Activated CD8-positive, alpha-beta memory T cell treated with anti-CD3 and anti-CD28 coated beads, Interleukin-2, amount 50 U/mL, for 1 hour (primary cell): ENCODE measurements at regions not wholly inside any gene's neighbourhood (a gene's known extent, or its start where the extent isn't known, plus 50 kb on each side); places are given as distances from the start of the nearest gene placed in this dataset.
"Not testable (repeated sequence)": the region's sequence is repeated elsewhere in the genome, so short reads cannot be mapped to it uniquely, and the experiment has no call there.

ENCODE experiments used
- DNase-seq: peaks from one replicate; pipeline ENCODE4 v3.0.0-alpha.2; 2020; ENCODE audit errors: extremely low read depth

DNA sequence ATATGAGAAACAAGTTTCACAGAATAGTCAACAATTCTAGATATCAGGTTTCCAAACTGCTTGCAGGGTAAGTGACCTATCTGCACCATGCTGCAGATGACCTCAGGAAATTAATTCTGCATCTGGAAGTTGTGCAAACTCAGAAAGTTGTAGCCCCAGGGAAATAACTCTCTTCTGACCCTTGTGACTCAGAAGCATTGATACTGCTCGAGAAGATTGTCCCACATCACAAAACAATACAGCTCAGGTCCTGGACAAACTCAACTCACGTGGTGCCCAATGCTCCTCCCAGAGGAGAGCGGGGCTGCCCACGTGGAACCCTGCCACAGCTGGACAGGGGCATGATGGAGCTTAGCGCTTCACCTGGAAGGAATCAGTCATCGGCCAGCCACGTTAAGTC, 221.9 kb upstream of the LRRC61 start:
- DNase-seq = not testable (repeated sequence)

DNA sequence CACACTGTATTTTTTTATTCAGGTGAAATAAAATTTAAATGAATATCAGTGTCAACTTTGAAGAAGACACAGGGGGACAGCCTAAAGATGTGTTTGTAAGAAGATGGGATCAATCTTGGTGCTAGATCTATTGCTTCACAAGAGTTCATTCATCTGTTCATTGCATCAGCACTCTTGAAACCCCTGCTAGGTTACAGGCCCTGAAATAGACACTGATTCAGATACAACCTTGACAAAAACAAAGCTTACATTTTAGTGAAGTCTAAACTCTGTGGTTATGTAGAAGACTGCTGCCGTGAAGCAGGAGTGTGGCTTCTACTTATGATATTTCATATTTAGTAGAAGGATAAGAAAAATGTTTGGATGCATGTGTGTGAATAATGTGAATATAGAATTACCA, 215.9 kb upstream of the LRRC61 start:
- not testable (repeated sequence) for DNase-seq

DNA sequence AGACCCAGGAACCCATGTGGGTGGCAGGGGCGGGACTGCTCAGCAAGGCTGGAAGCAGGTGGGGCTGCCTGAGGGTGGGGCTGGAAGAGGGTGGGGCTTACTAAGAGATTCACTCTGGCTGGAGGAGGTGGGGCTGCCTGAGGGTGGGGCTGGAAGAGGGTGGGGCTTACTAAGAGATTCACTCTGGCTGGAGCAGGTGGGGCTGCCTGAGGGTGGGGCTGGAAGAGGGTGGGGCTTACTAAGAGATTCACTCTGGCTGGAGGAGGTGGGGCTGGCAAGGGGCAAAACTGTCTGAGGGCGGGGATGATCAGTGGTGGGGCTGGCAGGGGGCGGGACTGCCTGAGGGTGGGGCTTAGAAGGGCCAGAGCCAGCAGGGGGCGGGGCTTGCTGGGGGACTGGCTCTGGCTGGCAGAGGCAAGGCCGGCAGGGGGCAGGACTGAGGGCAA, 212.8 kb upstream of the LRRC61 start:
- DNase-seq = not testable (repeated sequence)

DNA sequence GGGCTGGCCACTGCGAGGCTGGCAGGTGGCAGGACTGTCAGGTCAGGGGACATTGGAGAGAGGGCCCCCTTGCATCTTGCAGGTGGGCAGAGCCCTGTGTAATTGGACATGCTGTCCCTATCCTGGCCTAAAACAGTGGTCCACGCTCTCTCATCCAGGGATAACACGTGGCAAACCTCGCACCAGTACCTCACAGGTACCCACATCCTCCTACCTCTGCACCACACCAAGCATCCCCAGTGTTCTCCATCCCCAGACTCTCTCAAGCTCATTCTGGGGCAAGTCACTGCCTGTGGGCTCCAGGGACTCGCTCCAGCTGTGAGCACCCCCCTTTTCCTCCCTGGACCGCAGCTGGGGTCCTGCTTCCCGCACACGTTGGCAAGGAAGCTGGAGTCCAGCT, 212.3 kb upstream of the LRRC61 start:
- not testable (repeated sequence) for DNase-seq

DNA sequence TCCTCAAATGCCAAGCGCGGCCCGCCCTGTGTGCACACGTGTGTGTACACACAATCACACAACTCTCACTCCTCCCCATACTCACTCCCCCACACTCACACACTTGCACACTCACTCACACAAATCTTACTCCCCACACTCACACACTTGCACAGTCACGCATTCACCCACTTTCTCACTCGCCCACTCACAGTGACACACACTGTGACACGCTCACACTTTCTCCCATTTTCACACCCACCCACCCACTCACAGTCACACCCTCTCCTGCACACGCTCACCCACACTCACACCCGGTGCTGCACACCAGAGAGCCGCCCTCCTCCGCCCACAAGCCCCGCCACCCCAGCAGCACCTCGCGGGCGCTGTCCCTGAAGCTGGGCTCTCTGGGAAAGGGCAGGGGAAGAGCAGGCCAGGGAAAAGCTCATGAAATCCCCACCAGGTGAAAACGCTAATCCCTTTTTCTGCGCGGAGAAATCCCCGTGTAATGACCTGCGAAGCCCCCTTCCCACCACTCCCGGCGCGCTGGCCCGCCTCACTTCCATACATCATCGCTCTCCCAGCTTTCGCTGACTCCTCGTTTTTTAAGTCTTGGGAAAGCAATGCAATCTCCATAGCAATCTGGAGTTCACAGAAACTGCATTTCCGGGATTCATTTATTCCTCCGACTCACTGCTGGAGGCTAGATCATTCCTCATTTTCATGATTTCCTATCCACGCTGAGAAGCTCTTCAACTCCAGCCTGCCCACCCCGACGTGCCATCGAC, 211.6 kb upstream of the LRRC61 start:
- not testable (repeated sequence) for DNase-seq

DNA sequence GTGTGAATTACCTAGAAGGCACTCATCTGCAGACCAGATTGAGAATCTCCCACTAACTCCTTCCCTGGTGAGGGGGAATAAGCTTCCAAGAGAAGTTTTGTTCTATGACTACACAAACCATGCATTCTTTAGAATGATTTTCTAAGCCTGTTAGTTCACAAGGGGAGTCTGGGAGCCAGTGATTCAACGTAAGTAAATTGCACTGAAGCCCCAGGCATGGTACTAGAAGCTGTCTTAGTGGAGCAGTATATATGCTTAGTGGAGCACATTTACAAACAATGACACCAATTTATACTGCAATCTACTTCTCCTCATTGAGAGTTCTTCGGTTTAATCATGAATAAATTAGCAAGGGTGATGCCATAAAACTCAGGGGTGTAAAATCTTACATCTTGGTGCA, 209.9 kb upstream of the LRRC61 start:
- DNase-seq = not testable (repeated sequence)

DNA sequence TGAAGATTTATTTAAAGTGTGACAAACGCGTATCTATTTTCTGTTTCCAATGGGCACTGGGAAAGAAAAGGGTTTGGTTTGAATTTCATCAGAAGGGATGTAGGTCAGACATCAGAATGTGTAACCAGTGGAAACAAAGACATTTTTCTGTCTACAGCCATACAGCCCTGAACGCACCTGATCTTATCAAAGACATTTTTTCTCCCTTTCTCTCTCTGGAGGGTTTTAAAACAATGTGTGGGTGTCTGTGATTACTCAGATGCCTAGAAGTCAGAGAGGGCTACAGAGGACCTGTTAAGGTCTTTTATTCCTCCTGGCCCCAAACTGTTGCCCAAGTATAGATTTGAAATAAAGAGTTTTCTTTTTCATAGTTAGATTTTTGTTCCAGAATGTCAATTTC, 208.6 kb upstream of the LRRC61 start:
- not testable (repeated sequence) for DNase-seq

DNA sequence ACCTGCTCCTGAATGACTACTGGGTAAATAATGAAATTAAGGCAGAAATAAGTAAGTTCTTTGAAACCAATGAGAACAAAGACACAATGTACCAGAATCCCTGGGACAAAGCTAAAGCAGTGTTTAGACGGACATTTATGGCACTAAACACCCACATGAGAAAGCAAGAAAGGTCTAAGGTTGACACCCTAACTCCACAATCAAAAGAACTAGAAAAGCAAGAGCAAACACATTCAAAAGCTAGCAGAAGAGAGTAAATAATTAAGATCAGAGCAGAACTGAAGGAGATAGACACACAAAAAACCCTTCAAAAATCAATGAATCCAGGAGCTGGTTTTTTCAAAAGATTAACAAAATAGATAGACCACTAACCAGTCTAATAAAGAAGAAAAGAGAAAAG, 203.2 kb upstream of the LRRC61 start:
- not testable (repeated sequence) for DNase-seq

DNA sequence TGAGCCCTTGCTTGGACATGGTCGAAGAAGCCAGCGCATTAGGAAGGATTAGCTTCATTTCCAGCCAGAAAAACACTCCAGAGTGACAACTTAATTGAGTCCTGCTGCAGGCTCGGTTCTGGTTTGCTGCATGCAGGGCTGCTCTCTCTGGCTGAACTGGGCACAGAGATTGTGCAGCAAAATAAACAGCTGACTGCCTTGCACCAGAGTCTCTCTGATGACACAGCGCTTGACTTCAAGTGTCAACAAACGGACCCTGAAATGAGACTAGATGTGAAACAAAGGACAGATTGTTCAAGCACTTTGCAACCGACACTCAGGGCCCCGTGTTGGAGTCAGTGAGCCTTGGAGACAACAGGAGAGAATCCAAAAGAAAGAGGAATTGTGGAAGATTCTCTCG, 197.3 kb upstream of the LRRC61 start:
- not testable (repeated sequence) for DNase-seq

DNA sequence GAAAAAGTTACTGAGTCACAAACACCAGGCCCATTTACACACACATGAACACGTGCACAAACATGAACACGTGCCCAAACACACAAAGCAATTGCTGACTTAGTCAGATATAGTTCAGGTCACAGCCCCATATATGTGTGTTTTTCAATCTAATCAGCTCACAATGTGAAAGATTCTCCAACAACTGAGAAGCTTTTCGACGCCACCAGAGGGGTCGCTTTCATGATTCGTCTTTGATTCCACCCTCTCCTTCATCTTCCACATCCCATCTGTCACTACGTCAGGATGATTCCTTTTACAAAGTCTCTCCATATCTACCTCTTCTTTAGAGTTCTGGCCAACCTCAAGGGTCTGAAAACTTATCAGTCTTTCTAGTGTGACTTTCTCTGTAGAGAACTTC, 188.7 kb upstream of the LRRC61 start:
- not testable (repeated sequence) for DNase-seq

DNA sequence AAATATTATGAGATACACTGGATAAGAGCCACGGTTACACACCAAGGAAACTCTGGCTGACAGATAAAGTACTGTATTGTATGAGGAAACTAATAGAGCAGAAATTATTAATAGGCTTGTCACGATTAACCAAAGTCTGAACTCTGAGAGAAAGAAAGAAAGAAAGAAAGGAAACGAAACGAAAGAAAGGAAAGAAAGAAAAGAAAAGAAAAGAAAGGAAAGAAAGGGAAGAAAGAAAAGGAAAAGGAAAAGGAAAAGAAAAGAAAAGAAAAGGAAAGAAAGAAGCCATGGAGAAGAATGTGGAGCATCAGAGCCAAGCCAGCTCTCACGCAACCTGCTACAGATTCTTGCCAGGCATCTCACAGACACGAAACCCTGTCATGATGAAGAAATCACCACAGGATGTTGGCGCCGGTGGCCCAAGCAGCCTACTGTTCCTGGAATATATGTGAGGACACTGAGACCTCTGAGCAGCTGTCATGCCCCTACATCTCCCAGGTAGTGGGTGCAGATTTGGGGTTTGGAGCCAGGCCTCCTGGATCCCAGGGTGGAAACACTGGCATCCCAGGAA, 187.4 kb upstream of the LRRC61 start:
- not testable (repeated sequence) for DNase-seq

DNA sequence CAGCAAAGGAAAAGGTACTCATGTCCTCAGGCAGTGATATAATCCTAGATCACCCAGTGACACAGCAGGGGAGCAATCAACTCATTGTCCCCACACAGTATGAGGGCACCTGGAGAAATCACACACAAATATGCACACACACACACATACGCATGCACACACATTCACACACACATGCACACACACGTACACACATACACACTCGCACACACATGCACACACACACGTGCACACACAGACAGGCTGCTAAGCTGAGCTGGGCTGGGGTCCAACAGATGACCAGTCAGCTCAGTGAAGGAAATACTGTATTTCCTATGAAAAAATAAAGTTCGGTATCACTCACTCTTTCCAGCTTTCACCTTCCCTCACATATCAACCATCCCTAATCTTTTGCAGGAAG, 183.3 kb upstream of the LRRC61 start:
- not testable (repeated sequence) for DNase-seq

DNA sequence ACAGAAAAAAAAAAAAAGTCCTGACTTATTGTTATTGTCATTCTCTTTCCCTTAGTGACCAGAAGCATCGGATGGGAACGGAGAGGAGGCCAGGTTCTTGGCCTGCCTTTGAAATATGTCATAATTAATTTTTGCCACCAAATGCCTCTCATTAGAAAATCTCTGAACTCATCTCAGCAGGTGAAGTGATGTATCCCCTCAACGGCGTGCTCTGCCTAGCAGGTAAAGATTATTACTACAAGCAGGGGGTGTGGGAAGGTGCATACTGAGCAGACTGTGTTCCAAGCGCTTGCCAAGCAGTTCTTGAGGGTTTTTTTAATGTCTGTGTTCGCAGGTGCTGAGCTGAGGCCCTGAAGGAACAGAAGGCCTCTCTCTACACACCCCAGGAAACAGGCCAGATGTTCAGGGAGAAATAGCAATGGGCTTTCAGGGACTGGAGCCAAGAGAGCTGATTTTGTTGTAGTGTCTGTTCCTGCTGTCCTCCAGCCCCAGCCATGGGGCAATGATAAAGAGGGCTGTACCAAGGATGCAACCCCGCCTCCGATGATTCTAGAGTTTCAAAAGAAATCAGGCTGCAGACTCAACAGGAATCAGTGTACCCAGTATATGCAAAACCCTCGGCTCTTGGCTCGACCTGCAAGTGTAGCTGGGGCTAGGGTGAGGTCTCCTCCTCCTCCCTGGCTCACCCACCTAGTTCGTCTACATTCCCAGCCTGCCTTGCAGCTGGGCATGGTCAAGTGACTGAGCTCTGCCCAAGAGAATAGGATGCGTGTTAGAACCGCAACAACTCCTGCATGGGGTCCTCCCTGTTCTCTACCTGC, 181.4 kb upstream of the LRRC61 start:
- DNase-seq = not testable (repeated sequence)

DNA sequence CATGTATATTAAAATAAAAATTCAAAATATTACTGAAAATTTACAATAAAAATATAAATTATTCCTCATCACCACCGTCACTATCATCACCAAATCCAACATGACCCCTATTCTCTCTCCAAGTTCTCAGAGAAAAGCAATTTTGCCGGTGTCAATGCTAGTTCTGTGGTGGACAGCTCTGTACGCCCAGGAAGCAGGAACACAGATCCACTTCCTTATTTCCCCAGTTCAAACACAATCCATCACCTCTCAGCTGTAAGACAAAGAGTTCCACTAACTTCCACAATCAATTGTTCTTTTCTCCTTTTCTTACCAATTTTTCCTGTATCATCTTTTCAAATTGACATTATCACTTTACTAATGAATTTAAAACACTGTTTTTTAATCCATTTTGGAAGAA, 177.0 kb upstream of the LRRC61 start:
- DNase-seq = not testable (repeated sequence)

DNA sequence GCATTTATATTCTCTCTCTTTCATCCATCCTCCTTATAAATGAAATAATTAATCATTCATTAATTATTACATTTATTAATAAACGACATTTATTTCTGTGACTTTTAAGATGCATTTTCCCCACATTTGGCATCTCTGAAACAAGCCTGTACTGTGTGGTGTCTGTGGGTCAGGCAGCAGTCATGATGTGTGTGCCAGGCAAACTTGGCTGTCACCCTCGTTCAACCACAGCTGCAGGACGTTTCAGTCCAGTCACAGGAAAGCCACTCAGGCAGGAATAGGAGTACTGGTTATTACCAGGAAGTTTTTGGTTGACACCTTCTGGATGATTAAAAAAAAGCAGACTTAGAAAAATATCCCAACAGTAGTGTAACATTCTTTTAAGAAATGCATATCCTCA, 175.6 kb upstream of the LRRC61 start:
- DNase-seq = not testable (repeated sequence)

DNA sequence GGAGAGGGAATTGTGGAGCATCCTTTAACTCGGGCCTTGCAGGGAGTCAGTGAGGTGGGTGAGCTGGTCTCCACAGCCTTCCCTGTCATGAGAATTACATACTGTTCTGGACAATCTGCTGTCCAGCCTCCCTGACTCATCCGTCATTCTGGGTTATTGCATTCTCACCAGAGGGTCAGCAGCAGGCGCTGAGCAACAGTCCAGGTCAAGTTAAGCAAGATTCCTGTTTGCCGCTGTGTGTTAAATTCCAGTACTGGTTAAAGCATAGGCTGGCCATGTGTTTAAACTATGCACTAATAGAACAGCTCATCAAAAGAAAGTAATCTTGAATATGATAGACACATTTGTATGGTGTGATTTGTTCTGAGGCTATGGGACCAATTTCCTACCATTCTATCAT, 167.1 kb upstream of the LRRC61 start:
- not testable (repeated sequence) for DNase-seq

DNA sequence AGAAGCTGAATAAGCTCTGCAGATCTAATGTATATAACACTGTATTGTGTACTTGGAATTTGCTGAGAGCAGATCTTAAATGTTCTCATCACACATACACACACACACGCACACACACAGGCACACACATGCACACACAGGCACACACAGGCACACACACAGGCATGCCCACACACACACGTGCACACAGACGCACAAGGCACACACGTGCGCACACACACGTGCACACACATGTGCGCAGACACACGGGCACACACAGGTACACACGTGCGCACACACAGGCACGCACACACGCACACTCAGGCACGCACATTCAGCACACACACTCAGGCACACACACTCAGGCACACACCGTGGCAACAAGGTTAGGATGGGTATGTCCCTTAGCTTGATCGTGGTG, 164.5 kb upstream of the LRRC61 start:
- not testable (repeated sequence) for DNase-seq

DNA sequence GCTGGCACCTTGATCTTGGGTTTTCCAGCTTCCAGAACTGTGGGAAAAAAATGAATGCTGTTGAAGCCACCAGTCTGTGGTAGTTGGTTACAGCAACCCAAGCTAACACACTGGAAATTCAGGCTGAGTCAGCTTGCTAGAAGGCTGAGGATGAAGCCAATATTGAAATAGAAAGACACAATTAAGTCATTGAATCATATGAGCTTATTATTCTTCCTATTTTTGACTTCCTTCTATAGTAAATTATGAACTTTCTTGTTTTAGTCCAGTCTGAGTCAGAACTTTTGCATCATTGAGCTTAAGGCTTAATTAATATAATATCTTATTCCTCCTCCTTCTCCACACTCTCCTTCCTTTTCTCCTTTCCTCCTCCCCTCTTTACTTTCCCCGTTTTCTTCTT, 153.6 kb upstream of the LRRC61 start:
- DNase-seq = not testable (repeated sequence)

DNA sequence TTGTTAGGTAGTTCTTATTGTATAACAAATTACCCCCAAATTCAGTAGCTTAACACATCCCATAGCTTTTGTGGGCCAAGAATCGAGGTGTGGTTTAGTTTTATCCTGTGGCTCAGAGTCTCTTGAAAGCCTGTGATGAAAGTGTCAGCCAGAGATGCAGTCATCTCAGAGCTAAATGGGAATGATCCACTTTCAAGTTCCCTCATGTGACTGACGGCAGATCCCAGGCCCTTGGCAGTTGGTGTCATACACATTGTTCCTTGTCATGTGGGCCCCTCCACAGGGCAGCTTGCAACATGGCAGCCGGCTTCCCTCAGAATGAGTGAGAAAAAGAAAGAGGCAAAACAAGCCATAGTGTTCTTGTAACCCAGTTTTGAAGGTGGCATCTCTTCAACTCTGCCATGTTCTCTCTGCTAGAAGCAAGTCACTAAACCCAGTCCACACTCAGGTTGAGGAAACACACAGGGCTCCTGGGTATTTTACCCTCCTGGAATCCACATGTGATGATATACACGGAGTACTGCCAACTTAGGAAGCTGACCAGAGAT, 153.1 kb upstream of the LRRC61 start:
- not testable (repeated sequence) for DNase-seq

DNA sequence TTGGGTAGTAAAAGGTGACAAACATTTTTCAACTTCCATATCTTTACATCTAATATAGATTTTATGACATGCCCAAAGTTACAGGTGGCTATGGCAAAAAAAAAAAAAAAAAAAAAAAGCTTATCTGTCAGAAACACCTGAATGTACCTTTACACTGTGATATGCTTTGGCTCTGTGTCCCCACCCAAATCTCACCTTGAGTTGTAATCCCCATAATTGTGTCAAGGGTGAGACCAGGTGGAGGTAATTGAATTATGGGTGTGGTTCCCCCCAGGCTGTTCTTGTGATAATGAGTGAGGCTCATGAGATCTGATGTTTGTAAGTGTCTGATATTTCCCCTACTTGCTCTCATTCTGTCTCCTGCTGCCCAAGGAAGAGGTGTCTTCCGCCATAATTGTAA, 139.6 kb upstream of the LRRC61 start:
- DNase-seq = not testable (repeated sequence)

DNA sequence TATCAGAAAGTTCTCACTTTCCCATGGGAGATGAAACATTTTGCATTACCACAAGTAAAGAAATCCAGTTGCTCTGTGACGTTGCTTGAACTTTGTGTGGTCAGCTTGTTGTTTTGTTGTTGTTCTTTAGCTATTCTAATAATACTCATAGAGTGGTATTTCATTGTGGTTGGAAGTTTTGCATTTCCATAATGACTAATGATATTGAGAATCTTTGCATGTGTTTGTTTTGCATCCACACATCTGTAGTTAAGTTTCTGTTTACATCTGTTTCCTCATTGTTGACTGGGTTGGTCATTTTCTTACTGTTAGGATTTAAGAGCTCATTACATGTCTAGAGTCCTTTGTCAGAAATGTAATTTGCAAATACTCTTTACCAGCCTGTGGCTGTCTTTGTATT, 133.2 kb upstream of the LRRC61 start:
- not testable (repeated sequence) for DNase-seq

DNA sequence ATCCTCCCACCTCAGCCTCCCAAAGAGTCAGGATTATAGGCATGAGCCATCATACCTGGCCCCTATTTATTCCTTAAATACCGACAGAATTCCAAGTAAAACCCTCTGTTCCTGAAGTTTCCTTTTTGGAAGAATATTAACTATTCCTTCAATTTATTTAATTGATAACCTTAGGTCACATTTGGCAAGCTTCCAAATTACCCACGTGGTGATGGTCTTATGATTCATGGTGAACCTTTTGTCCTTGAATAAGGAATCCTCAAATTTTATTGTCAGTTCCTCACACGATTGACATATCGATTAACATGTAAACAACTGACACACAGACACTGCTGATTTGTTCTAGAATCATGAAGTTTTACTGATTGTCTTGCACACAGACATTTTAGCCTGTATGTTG, 130.6 kb upstream of the LRRC61 start:
- not testable (repeated sequence) for DNase-seq
